HepG2 (cell line): ENCODE measurements at regions not wholly inside any gene's neighbourhood (a gene's known extent, or its start where the extent isn't known, plus 50 kb on each side); places are given as distances from the start of the nearest gene placed in this dataset.

Experiments
- ATAC-seq: fragments of 200-7000 bp; cut with Tn5 transposase; 3 replicates; pipeline ENCODE4 v1.9.1; 2020; ENCODE audit warnings: mild to moderate bottlenecking, moderate library complexity
- BruUV-seq: library from RNA; stranded (reverse); fragments of 400-500 nt; replicated peaks from 2 replicates; lab custom pipeline; 2021; lab: Mats Ljungman, UMichigan
- CTCF ChIA-PET: fragments of 300-600 bp; formaldehyde crosslinking; extraction: SDS; loops from one replicate; lab custom pipeline; 2021; ENCODE audit warnings: low total read pairs, inconsistent platforms, low intra/inter-chr PET ratio; lab: Yijun Ruan, JAX
- POLR2A ChIA-PET: fragments of 350-600 bp; sonication (Branson Sonifier 250); formaldehyde crosslinking; loops from one replicate; lab custom pipeline; 2020; ENCODE audit warnings: antibody characterized with exemption, inconsistent platforms; lab: Yijun Ruan, JAX
- DNase-seq: peaks from one replicate; pipeline ENCODE4 v3.0.0-alpha.2; 2015; ENCODE audit warnings: low spot score
- FAIRE-seq: peaks from 3 replicates; lab custom pipeline; 2011; peaks lifted over from hg19 to GRCh38; lab: Jason Lieb, UNC
- H2AFZ ChIP-seq: one replicate; pipeline ENCODE4 v1.6.1; 2011; ENCODE audit warnings: low read length, inconsistent platforms
- H3K27ac ChIP-seq: fragments of 300-600 bp; 3 replicates; pipeline ENCODE4 v1.8.0; 2011; ENCODE audit warnings: mixed run types, mild to moderate bottlenecking, mixed read lengths, low read length, inconsistent platforms; ENCODE audit not compliant: insufficient read depth; ENCODE audit errors: extremely low read length
- H3K27me3 ChIP-seq, 2 experiments: fragments of 200-600 bp in 1 of 2; 2 replicates in 1 of 2; 3 replicates in 1 of 2; pipeline versions ENCODE4 v1.6.0 to v1.8.0; 2011; ENCODE audit warnings: low read length in 2 of 2, mild to moderate bottlenecking in 2 of 2, moderate library complexity in 2 of 2, inconsistent platforms in 1 of 2; ENCODE audit not compliant: insufficient read depth in 2 of 2, control insufficient read depth in 1 of 2
- H3K36me3 ChIP-seq, 2 experiments: fragments of 200-600 bp in 1 of 2; replicated peaks in 1 of 2; 2 replicates in 1 of 2; 3 replicates in 1 of 2; pipeline versions ENCODE4 v1.5.1 to v1.8.0; 2011; ENCODE audit warnings: low read length in 2 of 2, inconsistent platforms in 1 of 2; ENCODE audit not compliant: insufficient read depth in 2 of 2, control insufficient read depth in 1 of 2
- H3K4me1 ChIP-seq: 2 replicates; pipeline ENCODE4 v1.5.1; 2012; ENCODE audit warnings: low read length, inconsistent platforms; ENCODE audit not compliant: insufficient read depth
- H3K4me2 ChIP-seq: 2 replicates; pipeline ENCODE4 v1.6.0; 2011; ENCODE audit warnings: low read depth, low read length, inconsistent platforms
- H3K4me3 ChIP-seq, 3 experiments: fragments of 200-600 bp in 1 of 3; sonication (generic), shearing (Covaris generic) in 1 of 3; replicated peaks in 1 of 3; 2 replicates each; pipeline ENCODE4 v1.5.1; 2011 to 2016; ENCODE audit warnings: low read length in 3 of 3, inconsistent platforms in 2 of 3, low read depth in 2 of 3, mild to moderate bottlenecking in 2 of 3, control low read depth in 1 of 3, mixed read lengths in 1 of 3; ENCODE audit not compliant: insufficient read depth in 1 of 3
- H3K79me2 ChIP-seq: one replicate; pipeline ENCODE4 v1.6.1; 2011; ENCODE audit warnings: low read length, inconsistent platforms; ENCODE audit not compliant: insufficient read depth
- H3K9ac ChIP-seq: 2 replicates; pipeline ENCODE4 v1.6.0; 2011; ENCODE audit warnings: mild to moderate bottlenecking, low read depth, low read length, inconsistent platforms; ENCODE audit not compliant: insufficient read depth
- H3K9me3 ChIP-seq: 2 replicates; pipeline ENCODE4 v1.5.1; 2012; ENCODE audit warnings: mild to moderate bottlenecking, low read length
- H4K20me1 ChIP-seq: 2 replicates; pipeline ENCODE4 v1.6.0; 2011; ENCODE audit warnings: inconsistent platforms, mild to moderate bottlenecking, low read length, moderate library complexity; ENCODE audit not compliant: insufficient read depth
- ATF1 ChIP-seq: IDR thresholded peaks from 2 replicates; pipeline ENCODE4 v1.6.1; 2016; ENCODE audit warnings: mild to moderate bottlenecking, control low read depth
- ATF7 ChIP-seq, 2 experiments: fragments of 450-650 bp in 1 of 2; sonication (generic) in 1 of 2; formaldehyde crosslinking in 1 of 2; IDR thresholded peaks; 2 replicates each; pipeline versions ENCODE4 v1.4.0 to v1.6.1; 2016 to 2020; ENCODE audit warnings: antibody characterized with exemption in 1 of 2, mild to moderate bottlenecking in 1 of 2, missing genetic modification reagents in 1 of 2
- CREB1 ChIP-seq, 2 experiments: fragments of 450-650 bp in 1 of 2; IDR thresholded peaks; 2 replicates each; pipeline ENCODE4 v1.6.1; 2016 to 2017; ENCODE audit warnings: control low read depth in 1 of 2, mild to moderate bottlenecking in 1 of 2, missing compliant biosample characterization in 1 of 2, missing genetic modification characterization in 1 of 2
- HCFC1 ChIP-seq: fragments of 150-350 bp; IDR thresholded peaks from 2 replicates; pipeline ENCODE4 v1.6.1; 2014; ENCODE audit warnings: low read depth, low read length
- KLF15 ChIP-seq: sonication (generic); formaldehyde crosslinking; IDR thresholded peaks from 2 replicates; pipeline ENCODE4 v1.8.1; 2023; ENCODE audit warnings: borderline replicate concordance, mild to moderate bottlenecking, inconsistent platforms, missing genetic modification reagents, mixed read lengths
- NR1H2 ChIP-seq: sonication (generic); formaldehyde crosslinking; IDR thresholded peaks from 2 replicates; pipeline ENCODE4 v1.8.1; 2022; ENCODE audit warnings: low read depth, missing genetic modification reagents, borderline replicate concordance
- RFX3 ChIP-seq: IDR thresholded peaks from 2 replicates; pipeline ENCODE4 v1.6.1; 2016; ENCODE audit warnings: missing biosample characterization, missing genetic modification reagents
- ZBTB34 ChIP-seq: sonication (generic); formaldehyde crosslinking; IDR thresholded peaks from 2 replicates; pipeline ENCODE4 v1.8.0; 2022; ENCODE audit warnings: mild to moderate bottlenecking, missing genetic modification reagents
- ZMAT3 ChIP-seq: sonication (generic); formaldehyde crosslinking; conservative IDR thresholded peaks from 2 replicates; pipeline ENCODE4 v1.7.0; 2021; ENCODE audit warnings: missing genetic modification reagents
- ZNF501 ChIP-seq: sonication (generic); formaldehyde crosslinking; IDR thresholded peaks from 2 replicates; pipeline ENCODE4 v1.5.1; 2020; ENCODE audit warnings: mild to moderate bottlenecking, moderate library complexity, missing genetic modification reagents
- ZNF629 ChIP-seq: sonication (generic); formaldehyde crosslinking; conservative IDR thresholded peaks from 2 replicates; pipeline ENCODE4 v1.5.0; 2020; ENCODE audit warnings: missing genetic modification reagents
- WGBS: methylation state at CpG from one replicate; pipeline ENCODE4 v1.1.6; 2017; ENCODE audit warnings: low lambda C conversion rate; 5-methylcytosine and 5-hydroxymethylcytosine counted together
- in situ Hi-C: cut with HindIII; loops from 2 replicates; pipeline ENCODE4 v1.10.0; 2017; ENCODE audit warnings: low pct_unique_long_range_greater_than_20kb; ENCODE audit not compliant: extremely low pct_ligation_motif_present
- intact Hi-C: fragments of 100-400 bp; cut with micrococcal nuclease; formaldehyde crosslinking; loops from one replicate; pipeline ENCODE4 v1.10.0; 2022; ENCODE audit not compliant: unreplicated experiment

- FAIRE-seq, result no peak
- Histone ChIP-seq H3K27ac (no peak overlapping the region), H3K4me1 (peaks cover 7% of the 10 kb centered on the region; the same call in 1 of the 2 replicates), H3K9ac (no peak overlapping the region), H3K4me2 (no peak overlapping the region), H3K9me3 (peaks cover 5% of the 10 kb centered on the region; the same call in 1 of the 2 replicates), H2AFZ (no peak overlapping the region), H3K27me3 (peaks cover 2 to 8% of the 10 kb centered on the region in 2 experiments; a peak in 2 of 5 replicates), H3K4me3 (no peak overlapping the region), H3K79me2 (no peaks in the 10 kb centered on the region), H3K36me3 (no peaks in the 10 kb centered on the region), H4K20me1 (no peaks in the 10 kb centered on the region)
- in situ Hi-C loops, result no loop called here
- no TSS peak for BruUV-seq
- TF ChIP-seq CREB1 (IDR thresholded peaks at IDR 0.05) (peak; percentile 23; the same call in 1 of the 2 replicates), CREB1 (CRISPR knock-in tag; IDR thresholded peaks at IDR 0.05) (no peak), ZNF501 (CRISPR knock-in tag) (no peak), ATF1 (CRISPR knock-in tag) (no peak), ATF7 (IDR thresholded peaks at IDR 0.05) (peak; percentile 77), ATF7 (CRISPR knock-in tag; IDR thresholded peaks at IDR 0.05) (no peak), KLF15 (CRISPR knock-in tag) (no peak), RFX3 (CRISPR knock-in tag) (no peak), ZBTB34 (no peak), NR1H2 (CRISPR knock-in tag) (no peak), HCFC1 (no peak), ZNF629 (CRISPR knock-in tag) (no peak), ZMAT3 (CRISPR knock-in tag) (no peak)
- ChIA-PET POLR2A (no interaction called here), CTCF (no interaction called here)
- DNase-seq, result no peak
- no peak for ATAC-seq
- WGBS, result 0% methylated on average over 1 of the region's 1 CpG
- intact Hi-C loops, result no loop called here
These were observed 113.9 kb upstream of the STMND1 start for GRCh38 chr6:16987996-16988395.
